GM12878 (cell line): ENCODE measurements at regions not wholly inside any gene's neighbourhood (a gene's known extent, or its start where the extent isn't known, plus 50 kb on each side); places are given as distances from the start of the nearest gene placed in this dataset.

Experiments used
- BCL3 ChIP-seq: IDR thresholded peaks from 2 replicates; pipeline ENCODE4 v1.6.1; 2011; ENCODE audit warnings: borderline replicate concordance, low read depth, mild to moderate bottlenecking, moderate library complexity, low read length; ENCODE audit not compliant: insufficient read depth, poor library complexity, severe bottlenecking
- CHD1 ChIP-seq: IDR thresholded peaks from 2 replicates; pipeline ENCODE4 v1.6.1; 2012; ENCODE audit warnings: low read depth, low read length, improper control_type of control experiment
- CREB1 ChIP-seq: IDR thresholded peaks from 2 replicates; pipeline ENCODE4 v1.6.1; 2012; ENCODE audit warnings: low read depth, mild to moderate bottlenecking, inconsistent platforms
- CREM ChIP-seq: IDR thresholded peaks from 2 replicates; pipeline ENCODE4 v1.6.1; 2014; ENCODE audit warnings: antibody characterized with exemption, low read depth
- CTCF ChIP-seq, 3 experiments: IDR thresholded peaks in 2 of 3; conservative IDR thresholded peaks in 1 of 3; 2 replicates each; pipeline ENCODE4 v1.5.1; 2011; ENCODE audit warnings: low read depth in 3 of 3, low read length in 3 of 3, mild to moderate bottlenecking in 3 of 3, control low read depth in 2 of 3, moderate library complexity in 2 of 3, inconsistent platforms in 1 of 3, mixed read lengths in 1 of 3; ENCODE audit not compliant: control insufficient read depth in 2 of 3, insufficient read depth in 1 of 3; ENCODE audit errors: extremely low read depth in 1 of 3
- MAX ChIP-seq: IDR thresholded peaks from 2 replicates; pipeline ENCODE4 v1.6.1; 2012; ENCODE audit warnings: low read depth, low read length, improper control_type of control experiment
- NBN ChIP-seq: fragments of 450-650 bp; IDR thresholded peaks from 2 replicates; pipeline ENCODE4 v1.6.1; 2016
- NFIC ChIP-seq: IDR thresholded peaks from 2 replicates; pipeline ENCODE4 v1.6.1; 2012; ENCODE audit warnings: low read depth, mild to moderate bottlenecking, inconsistent platforms, low read length, moderate library complexity
- NFYB ChIP-seq: IDR thresholded peaks from 2 replicates; pipeline ENCODE4 v1.6.1; 2011; ENCODE audit warnings: low read depth, mild to moderate bottlenecking, low read length, improper control_type of control experiment, moderate library complexity; ENCODE audit not compliant: insufficient read depth
- POLR2AphosphoS2 ChIP-seq: IDR thresholded peaks from 2 replicates; pipeline ENCODE4 v1.6.1; 2011; ENCODE audit warnings: low read depth, mild to moderate bottlenecking, low read length, improper control_type of control experiment, moderate library complexity
- RAD21 ChIP-seq: IDR thresholded peaks from 2 replicates; pipeline ENCODE4 v1.6.1; 2011; ENCODE audit warnings: mild to moderate bottlenecking, low read depth, low read length, moderate library complexity; ENCODE audit not compliant: insufficient read depth
- RB1 ChIP-seq: fragments of 450-650 bp; formaldehyde crosslinking; IDR thresholded peaks from 2 replicates; pipeline ENCODE4 v1.6.1; 2017; ENCODE audit warnings: mild to moderate bottlenecking, borderline replicate concordance
- TAF1 ChIP-seq: IDR thresholded peaks from 2 replicates; pipeline ENCODE4 v1.6.1; 2011; ENCODE audit warnings: mild to moderate bottlenecking, low read depth, low read length, borderline replicate concordance
- YY1 ChIP-seq: IDR thresholded peaks from 2 replicates; pipeline ENCODE4 v1.6.1; 2011; ENCODE audit warnings: low read depth, mild to moderate bottlenecking, low read length

DNA sequence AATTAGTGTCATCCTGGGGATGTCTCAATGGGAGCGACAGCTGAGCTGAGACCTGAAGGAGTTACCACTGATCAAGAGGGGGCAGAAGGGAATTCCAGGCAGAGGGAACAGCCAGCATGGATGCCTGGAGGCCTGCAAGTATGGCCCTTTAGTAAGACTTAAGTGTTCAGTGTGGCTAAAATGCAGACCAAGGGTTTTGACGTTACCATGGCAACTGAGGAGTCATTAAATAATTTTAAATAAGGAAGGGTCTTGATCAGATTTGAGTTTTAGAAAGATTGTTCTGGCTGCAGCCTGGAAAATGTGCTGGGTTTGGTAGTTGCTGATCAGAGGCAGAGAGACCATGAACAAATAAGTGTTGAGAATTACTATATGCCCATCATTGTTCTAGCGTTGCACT is 285.5 kb downstream of the USP46 start:
- TF ChIP-seq CTCF (IDR thresholded peaks at IDR 0.05 in 2 of 3, conservative IDR thresholded peaks at IDR 0.05 in 1 of 3; ENCODE audit: control insufficient read depth in 2 of 3, extremely low read depth in 1 of 3, insufficient read depth in 1 of 3, low read depth in 3 of 3, low read length in 3 of 3) (no peak), TAF1 (no peak), NBN (no peak), BCL3 (no peak), MAX (no peak), POLR2AphosphoS2 (no peak), CREB1 (no peak), CREM (no peak), YY1 (no peak), RAD21 (no peak), CHD1 (no peak), NFIC (no peak), RB1 (no peak), NFYB (no peak)
